ENCODE measurements at regions not wholly inside any gene's neighbourhood (a gene's known extent, or its start where the extent isn't known, plus 50 kb on each side); places are given as distances from the start of the nearest gene placed in this dataset.

GRCh38 chr17:77285594-77286390, 145.0 kb downstream of the SEC14L1 start:
- no peak for TF ChIP-seq REST (IDR thresholded peaks at IDR 0.05; ENCODE audit: low read depth)
- no peak for TF ChIP-seq CEBPB (IDR thresholded peaks at IDR 0.05)
- 0 out of 2 replicates have a peak, but pooled peaks have one; percentile 7 for TF ChIP-seq TAF1 (IDR thresholded peaks at IDR 0.05; ENCODE audit: low read depth)
- no peak for TF ChIP-seq FOXM1 (IDR thresholded peaks at IDR 0.05; ENCODE audit: borderline replicate concordance, low read depth)
- TF ChIP-seq, protein P1, sequence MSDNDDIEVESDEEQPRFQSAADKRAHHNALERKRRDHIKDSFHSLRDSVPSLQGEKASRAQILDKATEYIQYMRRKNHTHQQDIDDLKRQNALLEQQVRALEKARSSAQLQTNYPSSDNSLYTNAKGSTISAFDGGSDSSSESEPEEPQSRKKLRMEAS (IDR thresholded peaks at IDR 0.05): 0 out of 2 replicates have a peak, but pooled peaks have one; percentile 10

Data from Ishikawa (cell line).